Gastroesophageal sphincter (tissue), 3 donors: ENCODE measurements at regions not wholly inside any gene's neighbourhood (a gene's known extent, or its start where the extent isn't known, plus 50 kb on each side); places are given as distances from the start of the nearest gene placed in this dataset.

Source experiments
- CTCF ChIP-seq, 4 experiments: fragments of 200-600 bp in 2 of 4; fragments of 450-650 bp in 2 of 4; sonication (generic) in 1 of 4; IDR thresholded peaks; one replicate each; pipeline ENCODE4 v1.5.1; 2017 to 2019; ENCODE audit warnings: antibody characterized with exemption in 4 of 4, mild to moderate bottlenecking in 2 of 4, moderate library complexity in 2 of 4
- POLR2AphosphoS5 ChIP-seq: sonication (generic); formaldehyde crosslinking; IDR thresholded peaks from one replicate; pipeline ENCODE4 v1.6.1; 2017; ENCODE audit warnings: antibody characterized with exemption

DNA sequence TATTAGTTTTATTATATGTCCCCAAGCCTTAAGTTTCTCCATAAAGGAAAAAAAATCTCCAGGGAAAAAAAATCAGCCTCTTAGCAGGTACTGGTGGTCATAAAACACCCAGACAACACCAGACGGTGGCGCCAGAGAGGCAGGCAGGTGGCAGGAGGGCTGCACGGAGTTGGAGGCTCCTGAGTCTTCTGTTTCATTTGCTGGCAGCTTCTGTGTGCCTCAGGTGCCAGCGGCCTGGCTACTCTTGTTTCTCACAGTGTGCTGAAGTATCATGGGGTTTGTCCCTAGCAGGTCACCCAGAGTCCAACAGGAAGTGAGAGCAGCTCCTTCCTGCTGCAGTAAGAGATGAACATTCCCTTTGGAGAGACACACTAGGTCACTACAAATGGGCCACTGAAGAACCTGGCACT lies 123.3 kb upstream of the GADD45A start:
- TF ChIP-seq CTCF (IDR thresholded peaks at IDR 0.05) (peak; percentile 78 to 91 (median 82)), POLR2AphosphoS5 (peak; percentile 27)
